GM21360 (cell line): ENCODE measurements at regions not wholly inside any gene's neighbourhood (a gene's known extent, or its start where the extent isn't known, plus 50 kb on each side); places are given as distances from the start of the nearest gene placed in this dataset.

Source experiments
- ATAC-seq: cut with Tn5 transposase; IDR thresholded peaks from one replicate; pipeline ENCODE4 v1.9.1; 2021; ENCODE audit warnings: mild to moderate bottlenecking, moderate library complexity; ENCODE audit not compliant: unreplicated experiment

GRCh38 chr21:19900149-19900548 lies 1098.1 kb upstream of the NCAM2 start:
- no peak for ATAC-seq

GRCh38 chr21:19908390-19908789 lies 1089.8 kb upstream of the NCAM2 start:
- no peak for ATAC-seq

GRCh38 chr21:19914028-19914427 lies 1084.2 kb upstream of the NCAM2 start:
- no peak for ATAC-seq

GRCh38 chr21:19921211-19921610 lies 1077.0 kb upstream of the NCAM2 start:
- no peak for ATAC-seq

GRCh38 chr21:19922122-19922521 lies 1076.1 kb upstream of the NCAM2 start:
- ATAC-seq, result no peak

GRCh38 chr21:19935467-19935866 lies 1062.7 kb upstream of the NCAM2 start:
- ATAC-seq, result no peak

- ATAC-seq, result no peak
Measured at GRCh38 chr21:19937619-19938018, 1060.6 kb upstream of the NCAM2 start.

GRCh38 chr21:19941626-19942025 lies 1056.6 kb upstream of the NCAM2 start:
- ATAC-seq, result no peak

GRCh38 chr21:19950347-19950746 lies 1047.9 kb upstream of the NCAM2 start:
- no peak for ATAC-seq

GRCh38 chr21:19969156-19969555 lies 1029.1 kb upstream of the NCAM2 start:
- ATAC-seq, result no peak

- no peak for ATAC-seq
Measured at GRCh38 chr21:19981938-19982337, 1016.3 kb upstream of the NCAM2 start.

GRCh38 chr21:19986396-19986795 lies 1011.8 kb upstream of the NCAM2 start:
- no peak for ATAC-seq

- no peak for ATAC-seq
Measured at GRCh38 chr21:19987671-19988070, 1010.5 kb upstream of the NCAM2 start.

GRCh38 chr21:19992540-19992939 lies 1005.7 kb upstream of the NCAM2 start:
- no peak for ATAC-seq

- no peak for ATAC-seq
Measured at GRCh38 chr21:19993268-19993667, 1004.9 kb upstream of the NCAM2 start.

GRCh38 chr21:19995253-19995652 lies 1003.0 kb upstream of the NCAM2 start:
- ATAC-seq, result no peak

- ATAC-seq, result no peak
Measured at GRCh38 chr21:19998453-19998852, 999.8 kb upstream of the NCAM2 start.

GRCh38 chr21:19999369-20000272 lies 998.6 kb upstream of the NCAM2 start:
- ATAC-seq, result no peak

GRCh38 chr21:20004367-20004766 lies 993.8 kb upstream of the NCAM2 start:
- no peak for ATAC-seq

GRCh38 chr21:20010691-20011200 lies 987.5 kb upstream of the NCAM2 start:
- no peak for ATAC-seq

- no peak for ATAC-seq
Measured at GRCh38 chr21:20013851-20014250, 984.4 kb upstream of the NCAM2 start.

GRCh38 chr21:20016435-20017005 lies 981.7 kb upstream of the NCAM2 start:
- ATAC-seq, result no peak
